Transverse colon (tissue), 4 donors: ENCODE measurements at regions not wholly inside any gene's neighbourhood (a gene's known extent, or its start where the extent isn't known, plus 50 kb on each side); places are given as distances from the start of the nearest gene placed in this dataset.

ENCODE experiments used
- DNase-seq: peaks from one replicate; pipeline ENCODE4 v3.0.0-alpha.2; 2019
- H3K27ac ChIP-seq, 4 donors: fragments of 200-600 bp; sonication (generic); 2 replicates each; pipeline ENCODE4 v1.5.1; 2016 to 2018; ENCODE audit warnings: inconsistent platforms in 4 of 4
- H3K27me3 ChIP-seq: fragments of 200-600 bp; sonication (generic); 2 replicates; pipeline ENCODE4 v1.5.1; 2017; ENCODE audit warnings: inconsistent platforms
- H3K36me3 ChIP-seq, 4 donors: fragments of 200-600 bp; sonication (generic); 2 replicates each; pipeline ENCODE4 v1.5.1; 2017 to 2019; ENCODE audit warnings: inconsistent platforms in 4 of 4
- H3K4me1 ChIP-seq, 4 donors: fragments of 200-600 bp; sonication (generic); 2 replicates each; pipeline ENCODE4 v1.5.1; 2017 to 2020; ENCODE audit warnings: inconsistent platforms in 4 of 4
- H3K4me3 ChIP-seq, 4 donors: fragments of 200-600 bp; sonication (generic); 1 replicate in 1 of 4; 2 replicates in 3 of 4; pipeline versions ENCODE4 v1.5.1 to v1.6.1; 2017 to 2019; ENCODE audit warnings: inconsistent platforms in 4 of 4
- H3K9me3 ChIP-seq, 2 donors: fragments of 200-600 bp; sonication (generic); 2 replicates each; pipeline ENCODE4 v1.5.1; 2017 to 2019; ENCODE audit warnings: inconsistent platforms in 2 of 2
- EP300 ChIP-seq: sonication (generic); formaldehyde crosslinking; IDR thresholded peaks from one replicate; pipeline ENCODE4 v1.6.1; 2017; ENCODE audit warnings: antibody characterized with exemption, low read depth
- POLR2A ChIP-seq: fragments of 450-650 bp; IDR thresholded peaks from one replicate; pipeline ENCODE4 v1.6.1; 2016; ENCODE audit warnings: antibody characterized with exemption, mild to moderate bottlenecking, moderate library complexity
- POLR2AphosphoS5 ChIP-seq, 3 donors: sonication (generic); formaldehyde crosslinking; IDR thresholded peaks; one replicate each; pipeline ENCODE4 v1.6.1; 2016; ENCODE audit warnings: antibody characterized with exemption in 3 of 3
- WGBS, 2 donors: methylation state at CpG; one replicate each; pipeline ENCODE4 v1.1.5; 2018; ENCODE audit warnings: low coverage in 1 of 2; 5-methylcytosine and 5-hydroxymethylcytosine counted together
- in situ Hi-C, 4 donors: fragments of 200-750 bp; cut with MboI; loops; one replicate each; pipeline versions ENCODE4 v1.15.0 to v1.15.1; 2017; ENCODE audit warnings: low sequenced_read_pairs in 3 of 4, low pct_ligation_motif_present in 1 of 4, low pct_unique_long_range_greater_than_20kb in 1 of 4
- intact Hi-C: fragments of 100-400 bp; cut with DNase I; formaldehyde crosslinking; loops from one replicate; pipeline ENCODE4 v1.15.1; 2023; ENCODE audit warnings: low total_unique reads
- TF ChIP-seq, protein P1 (sequence below), 5 experiments: fragments of 200-600 bp in 3 of 5; fragments of 450-650 bp in 2 of 5; sonication (generic) in 3 of 5; IDR thresholded peaks; 1 replicate in 2 of 5; 2 replicates in 3 of 5; pipeline ENCODE4 v1.5.1; 2016 to 2017; ENCODE audit warnings: antibody characterized with exemption in 5 of 5, inconsistent platforms in 3 of 5, mild to moderate bottlenecking in 2 of 5, moderate library complexity in 1 of 5

DNA sequence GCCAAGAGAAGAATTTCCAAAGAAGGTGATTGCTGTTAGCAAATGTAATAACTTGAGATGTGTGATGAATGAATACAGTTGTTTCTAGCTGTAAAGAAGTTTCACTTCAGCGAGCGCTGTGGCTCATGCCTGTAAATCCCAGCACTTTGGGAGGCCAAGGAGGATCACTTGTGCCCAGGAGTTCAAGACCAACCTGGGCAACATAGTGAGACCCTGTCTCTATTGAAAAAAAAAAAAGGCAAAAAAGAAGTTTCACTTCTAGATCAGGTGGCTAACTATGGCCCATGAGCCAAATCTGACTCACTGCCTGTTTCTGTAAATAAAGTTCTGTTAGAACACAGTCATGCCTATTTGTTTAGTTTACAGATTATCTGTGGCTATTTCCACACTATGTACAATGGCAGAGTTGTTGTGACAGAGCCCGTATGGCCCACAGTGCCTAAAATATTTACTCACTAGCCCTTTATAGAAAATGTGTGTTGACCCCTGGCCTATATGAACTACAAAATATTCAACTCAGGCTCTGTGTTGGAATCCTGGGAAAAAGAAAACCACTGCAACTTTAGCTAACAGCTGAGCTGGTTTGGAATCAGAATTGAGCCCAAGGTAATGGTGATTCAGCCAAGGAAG is 54.1 kb upstream of the PRPS1 start:
- DNase-seq = no peak
- 75% methylated on average over 3 of the region's 3 CpGs; no CpG with 5 or more reads in 1 of the 2 donors for WGBS, 2 donors
- intact Hi-C loops (no loop called here), in situ Hi-C loops (no loop called here)
- H3K9me3 ChIP-seq = no peaks in the 10 kb centered on the region
- TF ChIP-seq POLR2AphosphoS5 (IDR thresholded peaks at IDR 0.05) (no peak), EP300 (no peak), POLR2A (no peak)
- TF ChIP-seq, protein P1, sequence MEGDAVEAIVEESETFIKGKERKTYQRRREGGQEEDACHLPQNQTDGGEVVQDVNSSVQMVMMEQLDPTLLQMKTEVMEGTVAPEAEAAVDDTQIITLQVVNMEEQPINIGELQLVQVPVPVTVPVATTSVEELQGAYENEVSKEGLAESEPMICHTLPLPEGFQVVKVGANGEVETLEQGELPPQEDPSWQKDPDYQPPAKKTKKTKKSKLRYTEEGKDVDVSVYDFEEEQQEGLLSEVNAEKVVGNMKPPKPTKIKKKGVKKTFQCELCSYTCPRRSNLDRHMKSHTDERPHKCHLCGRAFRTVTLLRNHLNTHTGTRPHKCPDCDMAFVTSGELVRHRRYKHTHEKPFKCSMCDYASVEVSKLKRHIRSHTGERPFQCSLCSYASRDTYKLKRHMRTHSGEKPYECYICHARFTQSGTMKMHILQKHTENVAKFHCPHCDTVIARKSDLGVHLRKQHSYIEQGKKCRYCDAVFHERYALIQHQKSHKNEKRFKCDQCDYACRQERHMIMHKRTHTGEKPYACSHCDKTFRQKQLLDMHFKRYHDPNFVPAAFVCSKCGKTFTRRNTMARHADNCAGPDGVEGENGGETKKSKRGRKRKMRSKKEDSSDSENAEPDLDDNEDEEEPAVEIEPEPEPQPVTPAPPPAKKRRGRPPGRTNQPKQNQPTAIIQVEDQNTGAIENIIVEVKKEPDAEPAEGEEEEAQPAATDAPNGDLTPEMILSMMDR (IDR thresholded peaks at IDR 0.05) = no peak
- H3K27me3 ChIP-seq = no peaks in the 10 kb centered on the region
- no peak overlapping the region for H3K27ac ChIP-seq
- H3K4me1 ChIP-seq = no peaks in the 10 kb centered on the region
- H3K36me3 ChIP-seq = no peaks in the 10 kb centered on the region
- H3K4me3 ChIP-seq = no peak overlapping the region

DNA sequence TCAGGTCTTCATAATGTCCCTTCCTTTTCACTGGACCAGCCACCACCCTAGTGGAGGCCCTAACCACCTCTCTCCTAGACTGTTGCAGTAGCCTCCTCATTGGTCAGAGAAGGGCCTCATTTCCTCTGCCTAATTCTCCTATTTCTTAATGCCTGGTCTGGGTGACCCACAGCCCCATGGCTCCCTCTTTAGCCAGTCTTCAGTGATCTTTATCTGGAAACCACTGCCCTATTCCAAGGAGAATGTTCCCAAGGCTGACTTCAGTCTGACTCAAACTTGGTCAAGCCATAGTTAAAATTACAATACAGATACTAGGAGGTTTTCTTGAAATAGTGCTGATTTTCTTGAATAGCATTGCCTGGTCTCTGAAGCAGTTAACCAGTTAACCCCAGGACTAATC is 53.6 kb upstream of the PRPS1 start:
- no peak for DNase-seq
- Histone ChIP-seq H3K27ac (no peak overlapping the region), H3K4me3 (no peak overlapping the region), H3K27me3 (no peaks in the 10 kb centered on the region), H3K4me1 (no peaks in the 10 kb centered on the region), H3K36me3 (no peaks in the 10 kb centered on the region), H3K9me3 (no peaks in the 10 kb centered on the region)
- no peak for TF ChIP-seq EP300
- TF ChIP-seq POLR2AphosphoS5 (IDR thresholded peaks at IDR 0.05) = no peak
- no peak for TF ChIP-seq POLR2A
- TF ChIP-seq, protein P1 (IDR thresholded peaks at IDR 0.05) = no peak
- intact Hi-C loops (no loop called here), in situ Hi-C loops (no loop called here)

- Histone ChIP-seq H3K9me3 (no peaks in the 10 kb centered on the region), H3K36me3 (no peaks in the 10 kb centered on the region), H3K4me3 (no peak overlapping the region), H3K27ac (no peak overlapping the region), H3K27me3 (no peaks in the 10 kb centered on the region), H3K4me1 (no peaks in the 10 kb centered on the region)
- TF ChIP-seq, protein P1 (IDR thresholded peaks at IDR 0.05) = no peak
- no peak for TF ChIP-seq POLR2A
- no peak for TF ChIP-seq POLR2AphosphoS5 (IDR thresholded peaks at IDR 0.05)
- no peak for TF ChIP-seq EP300
- 63% methylated on average over 2 of the region's 3 CpGs; no CpG with 5 or more reads in 1 of the 2 donors for WGBS, 2 donors
- intact Hi-C loops (no loop called here), in situ Hi-C loops (no loop called here)
- no peak for DNase-seq
Observed at GRCh38 chrX:107576392-107576791, 51.9 kb upstream of the PRPS1 start.

GRCh38 chrX:107576841-107577240 is 51.5 kb upstream of the PRPS1 start:
- Histone ChIP-seq H3K9me3 (no peaks in the 10 kb centered on the region), H3K27me3 (no peaks in the 10 kb centered on the region), H3K36me3 (no peaks in the 10 kb centered on the region), H3K4me1 (no peaks in the 10 kb centered on the region), H3K27ac (no peak overlapping the region), H3K4me3 (no peak overlapping the region)
- in situ Hi-C loops (no loop called here), intact Hi-C loops (no loop called here)
- WGBS, 2 donors = 50% methylated on average over 1 of the region's 1 CpG; no CpG with 5 or more reads in 1 of the 2 donors
- TF ChIP-seq POLR2AphosphoS5 (IDR thresholded peaks at IDR 0.05) = no peak
- TF ChIP-seq EP300 = no peak
- TF ChIP-seq, protein P1 (IDR thresholded peaks at IDR 0.05) = no peak
- TF ChIP-seq POLR2A = no peak
- DNase-seq = no peak
